ENCODE measurements at regions not wholly inside any gene's neighbourhood (a gene's known extent, or its start where the extent isn't known, plus 50 kb on each side); places are given as distances from the start of the nearest gene placed in this dataset.

GRCh38 chr4:96895826-96896225, 1055.9 kb downstream of the PDHA2 start:
- H2AFZ ChIP-seq (ENCODE audit: low read length) = no peak overlapping the region
- H3K4me2 ChIP-seq (ENCODE audit: insufficient read depth, low read length) = no peak overlapping the region
- H3K4me3 ChIP-seq (ENCODE audit: insufficient read depth, low read length) = no peak overlapping the region
- H3K27me3 ChIP-seq (ENCODE audit: insufficient read depth, low read length) = no peaks in the 10 kb centered on the region
- no peaks in the 10 kb centered on the region for H3K79me2 ChIP-seq (ENCODE audit: insufficient read depth, low read length)
- H3K9me3 ChIP-seq (ENCODE audit: low read depth, low read length) = no peaks in the 10 kb centered on the region
- no peaks in the 10 kb centered on the region for H3K4me1 ChIP-seq (ENCODE audit: insufficient read depth, low read length)
- DNase-seq (ENCODE audit: insufficient read length, low spot score, missing footprints) = no peak
- no peaks in the 10 kb centered on the region for H4K20me1 ChIP-seq (ENCODE audit: insufficient read depth, low read length)
- H3K27ac ChIP-seq (ENCODE audit: low read depth, low read length) = no peak overlapping the region
- TF ChIP-seq CTCF (IDR thresholded peaks at IDR 0.05; ENCODE audit: extremely low read depth, low read depth, low read length) = no peak
- H3K36me3 ChIP-seq (ENCODE audit: insufficient read depth, low read length) = no peaks in the 10 kb centered on the region

GRCh38 chr4:96912716-96913115, 1072.8 kb downstream of the PDHA2 start:
- H3K4me3 ChIP-seq (ENCODE audit: insufficient read depth, low read length) = no peak overlapping the region
- H3K4me2 ChIP-seq (ENCODE audit: insufficient read depth, low read length) = no peak overlapping the region
- H3K27me3 ChIP-seq (ENCODE audit: insufficient read depth, low read length) = no peaks in the 10 kb centered on the region
- no peak overlapping the region for H2AFZ ChIP-seq (ENCODE audit: low read length)
- no peaks in the 10 kb centered on the region for H3K4me1 ChIP-seq (ENCODE audit: insufficient read depth, low read length)
- no peaks in the 10 kb centered on the region for H3K79me2 ChIP-seq (ENCODE audit: insufficient read depth, low read length)
- H3K27ac ChIP-seq (ENCODE audit: low read depth, low read length) = no peak overlapping the region
- no peaks in the 10 kb centered on the region for H3K9me3 ChIP-seq (ENCODE audit: low read depth, low read length)
- no peak for TF ChIP-seq CTCF (IDR thresholded peaks at IDR 0.05; ENCODE audit: extremely low read depth, low read depth, low read length)
- H4K20me1 ChIP-seq (ENCODE audit: insufficient read depth, low read length) = no peaks in the 10 kb centered on the region
- peak; percentile 0 for DNase-seq (ENCODE audit: insufficient read length, low spot score, missing footprints)
- H3K36me3 ChIP-seq (ENCODE audit: insufficient read depth, low read length) = no peaks in the 10 kb centered on the region

GRCh38 chr4:96913441-96914080, 1073.7 kb downstream of the PDHA2 start:
- H3K4me1 ChIP-seq (ENCODE audit: insufficient read depth, low read length) = no peaks in the 10 kb centered on the region
- H3K4me2 ChIP-seq (ENCODE audit: insufficient read depth, low read length) = no peak overlapping the region
- H3K36me3 ChIP-seq (ENCODE audit: insufficient read depth, low read length) = no peaks in the 10 kb centered on the region
- no peaks in the 10 kb centered on the region for H4K20me1 ChIP-seq (ENCODE audit: insufficient read depth, low read length)
- no peak overlapping the region for H3K4me3 ChIP-seq (ENCODE audit: insufficient read depth, low read length)
- no peaks in the 10 kb centered on the region for H3K9me3 ChIP-seq (ENCODE audit: low read depth, low read length)
- DNase-seq (ENCODE audit: insufficient read length, low spot score, missing footprints) = no peak
- no peaks in the 10 kb centered on the region for H3K79me2 ChIP-seq (ENCODE audit: insufficient read depth, low read length)
- no peak overlapping the region for H3K27ac ChIP-seq (ENCODE audit: low read depth, low read length)
- TF ChIP-seq CTCF (IDR thresholded peaks at IDR 0.05; ENCODE audit: extremely low read depth, low read depth, low read length) = no peak
- no peaks in the 10 kb centered on the region for H3K27me3 ChIP-seq (ENCODE audit: insufficient read depth, low read length)
- H2AFZ ChIP-seq (ENCODE audit: low read length) = no peak overlapping the region

- Histone ChIP-seq H3K4me1 (ENCODE audit: insufficient read depth, low read length) (no peaks in the 10 kb centered on the region), H4K20me1 (ENCODE audit: insufficient read depth, low read length) (no peaks in the 10 kb centered on the region), H3K27me3 (ENCODE audit: insufficient read depth, low read length) (no peaks in the 10 kb centered on the region), H3K27ac (ENCODE audit: low read depth, low read length) (no peak overlapping the region), H3K9me3 (ENCODE audit: low read depth, low read length) (no peaks in the 10 kb centered on the region), H3K4me3 (ENCODE audit: insufficient read depth, low read length) (no peak overlapping the region), H3K36me3 (ENCODE audit: insufficient read depth, low read length) (no peaks in the 10 kb centered on the region), H3K4me2 (ENCODE audit: insufficient read depth, low read length) (no peak overlapping the region), H2AFZ (ENCODE audit: low read length) (no peak overlapping the region), H3K79me2 (ENCODE audit: insufficient read depth, low read length) (no peaks in the 10 kb centered on the region)
- no peak for DNase-seq (ENCODE audit: insufficient read length, low spot score, missing footprints)
- no peak for TF ChIP-seq CTCF (IDR thresholded peaks at IDR 0.05; ENCODE audit: extremely low read depth, low read depth, low read length)
Measured at GRCh38 chr4:96916711-96917110, 1076.8 kb downstream of the PDHA2 start.
